Suprapubic skin (tissue), 4 donors: ENCODE measurements at regions not wholly inside any gene's neighbourhood (a gene's known extent, or its start where the extent isn't known, plus 50 kb on each side); places are given as distances from the start of the nearest gene placed in this dataset.

ENCODE experiments used
- DNase-seq, 2 donors: peaks; one replicate each; pipeline ENCODE4 v3.0.0-alpha.2; 2019; ENCODE audit warnings: low spot score in 2 of 2
- H3K27ac ChIP-seq: fragments of 200-600 bp; sonication (generic); one replicate; pipeline ENCODE4 v1.5.1; 2019
- H3K27me3 ChIP-seq: fragments of 200-600 bp; sonication (generic); one replicate; pipeline ENCODE4 v1.5.1; 2019
- H3K36me3 ChIP-seq: fragments of 200-600 bp; sonication (generic); one replicate; pipeline ENCODE4 v1.5.1; 2019
- H3K4me1 ChIP-seq: fragments of 200-600 bp; sonication (generic); one replicate; pipeline ENCODE4 v1.5.1; 2019
- H3K4me3 ChIP-seq: fragments of 200-600 bp; sonication (generic); one replicate; pipeline ENCODE4 v1.5.1; 2019; ENCODE audit warnings: mild to moderate bottlenecking
- H3K9me3 ChIP-seq: fragments of 200-600 bp; sonication (generic); one replicate; pipeline ENCODE4 v1.5.1; 2019
- CTCF ChIP-seq, 2 donors: fragments of 200-600 bp in 1 of 2; fragments of 450-650 bp in 1 of 2; sonication (generic) in 1 of 2; IDR thresholded peaks; one replicate each; pipeline ENCODE4 v1.5.1; 2016 to 2019; ENCODE audit warnings: antibody characterized with exemption in 2 of 2, mild to moderate bottlenecking in 1 of 2, moderate library complexity in 1 of 2
- EP300 ChIP-seq: sonication (generic); formaldehyde crosslinking; IDR thresholded peaks from one replicate; pipeline ENCODE4 v1.6.1; 2017; ENCODE audit warnings: antibody characterized with exemption
- POLR2A ChIP-seq, 2 donors: fragments of 450-650 bp; IDR thresholded peaks; one replicate each; pipeline ENCODE4 v1.6.1; 2017; ENCODE audit warnings: antibody characterized with exemption in 2 of 2, mild to moderate bottlenecking in 2 of 2, moderate library complexity in 2 of 2
- POLR2AphosphoS5 ChIP-seq, 3 donors: sonication (generic); formaldehyde crosslinking; IDR thresholded peaks; one replicate each; pipeline ENCODE4 v1.6.1; 2017; ENCODE audit warnings: antibody characterized with exemption in 3 of 3
- WGBS: methylation state at CpG from one replicate; pipeline ENCODE4 v1.1.5; 2018; 5-methylcytosine and 5-hydroxymethylcytosine counted together

DNA sequence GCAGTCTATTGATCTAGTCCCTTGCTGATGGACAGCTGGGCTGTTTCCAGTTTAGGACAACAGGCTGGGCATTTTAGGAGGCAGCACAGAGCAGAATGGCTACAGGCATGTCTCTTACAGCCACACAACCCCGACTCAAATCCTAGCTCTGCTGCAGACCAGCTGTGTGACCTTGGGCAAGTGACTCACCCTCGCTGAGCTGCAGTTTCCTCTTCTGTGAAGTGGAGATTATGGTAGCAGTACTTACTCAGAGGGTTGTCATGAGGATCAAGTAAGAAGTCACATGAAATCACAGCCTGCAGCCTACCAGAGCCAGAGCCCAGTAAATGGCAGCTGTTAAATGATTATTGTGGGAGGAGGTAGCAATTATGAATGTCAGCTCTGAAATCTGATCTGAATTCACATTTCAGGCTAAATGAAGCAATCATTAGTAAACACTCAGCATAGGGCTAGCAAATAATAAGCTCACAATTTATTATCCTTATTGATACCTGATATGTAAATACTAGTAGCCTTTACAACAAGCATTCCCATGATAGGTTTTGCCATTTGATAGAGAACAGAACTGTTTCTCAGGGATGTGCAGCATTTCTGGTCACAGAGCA lies 58.9 kb downstream of the MYEOV start:
- 11% methylated on average over 2 of the region's 2 CpGs for WGBS
- no peaks in the 10 kb centered on the region for H3K27me3 ChIP-seq
- H3K4me3 ChIP-seq: no peak overlapping the region
- no peaks in the 10 kb centered on the region for H3K9me3 ChIP-seq
- H3K4me1 ChIP-seq: no peaks in the 10 kb centered on the region
- no peak overlapping the region for H3K27ac ChIP-seq
- H3K36me3 ChIP-seq: no peaks in the 10 kb centered on the region
- TF ChIP-seq POLR2AphosphoS5 (IDR thresholded peaks at IDR 0.05): no peak
- TF ChIP-seq EP300: no peak
- TF ChIP-seq POLR2A (IDR thresholded peaks at IDR 0.05): no peak
- TF ChIP-seq CTCF (IDR thresholded peaks at IDR 0.05): no peak
- peak in 1 of 2 donors; percentile 31 for DNase-seq

DNA sequence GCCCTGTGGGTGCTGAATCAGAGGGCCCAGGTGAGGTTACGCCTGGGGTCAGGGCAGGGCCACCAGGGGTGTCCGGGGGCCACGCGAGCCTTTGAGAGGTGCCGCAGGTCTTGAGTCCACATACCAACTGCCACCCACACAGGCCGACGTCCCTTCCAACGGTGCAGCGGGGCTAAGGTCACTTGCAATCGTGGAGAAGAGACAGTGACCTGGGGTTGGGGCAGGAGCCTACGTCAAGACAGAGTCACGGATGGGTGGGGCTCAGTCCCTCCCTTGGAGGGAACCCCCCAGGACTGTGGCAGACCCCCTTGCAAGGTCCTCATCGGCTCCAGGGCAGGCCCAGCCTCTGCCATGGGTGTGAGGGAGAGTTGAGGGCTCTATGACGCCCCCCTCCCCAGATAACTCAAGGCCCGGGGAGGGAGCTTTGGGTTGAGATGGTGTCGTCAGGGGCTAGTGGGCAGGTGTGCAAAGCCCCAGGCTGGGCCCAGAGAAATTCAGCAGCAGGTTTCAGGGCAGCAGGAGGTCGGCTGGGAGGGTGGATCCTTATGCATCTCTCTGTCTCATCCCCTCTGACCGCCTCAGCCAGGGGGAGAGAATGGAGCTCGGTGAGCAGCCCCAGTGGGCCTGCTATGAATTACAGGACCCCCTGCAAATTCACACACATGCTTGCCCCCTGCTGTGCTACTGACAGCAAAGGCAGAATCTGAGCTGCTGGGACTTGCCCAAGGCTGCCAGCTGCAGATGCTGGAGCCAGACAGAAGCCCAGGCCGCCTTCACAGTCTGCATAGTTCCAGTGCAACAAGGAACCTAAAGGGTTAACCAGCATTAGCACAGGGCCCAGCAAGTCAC lies 60.0 kb downstream of the MYEOV start:
- Histone ChIP-seq H3K4me1 (no peaks in the 10 kb centered on the region), H3K4me3 (no peak overlapping the region), H3K27ac (no peak overlapping the region), H3K36me3 (no peaks in the 10 kb centered on the region), H3K9me3 (no peaks in the 10 kb centered on the region), H3K27me3 (no peaks in the 10 kb centered on the region)
- TF ChIP-seq POLR2AphosphoS5 (IDR thresholded peaks at IDR 0.05): no peak
- no peak for TF ChIP-seq POLR2A (IDR thresholded peaks at IDR 0.05)
- no peak for TF ChIP-seq CTCF (IDR thresholded peaks at IDR 0.05)
- no peak for TF ChIP-seq EP300
- WGBS: 92% methylated on average over 14 of the region's 20 CpGs
- DNase-seq: peak in 1 of 2 donors; percentile 77

DNA sequence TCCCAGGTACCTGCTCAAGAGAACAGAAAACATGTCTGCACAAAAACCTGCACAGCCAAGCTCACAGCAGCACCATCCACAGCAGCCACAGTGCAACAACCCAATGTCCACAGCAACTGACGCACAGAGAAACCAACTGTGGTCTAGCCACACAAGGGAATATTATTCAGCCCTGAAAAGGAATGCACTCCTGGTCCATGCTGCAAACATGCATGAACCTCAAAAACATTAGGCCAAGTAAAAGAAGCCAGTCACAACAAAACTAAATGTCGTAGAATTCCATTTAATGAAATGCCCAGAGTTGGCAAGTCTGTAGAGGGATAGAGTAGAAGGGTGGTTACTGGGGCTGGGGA lies 60.6 kb downstream of the MYEOV start:
- H3K27ac ChIP-seq: no peak overlapping the region

DNA sequence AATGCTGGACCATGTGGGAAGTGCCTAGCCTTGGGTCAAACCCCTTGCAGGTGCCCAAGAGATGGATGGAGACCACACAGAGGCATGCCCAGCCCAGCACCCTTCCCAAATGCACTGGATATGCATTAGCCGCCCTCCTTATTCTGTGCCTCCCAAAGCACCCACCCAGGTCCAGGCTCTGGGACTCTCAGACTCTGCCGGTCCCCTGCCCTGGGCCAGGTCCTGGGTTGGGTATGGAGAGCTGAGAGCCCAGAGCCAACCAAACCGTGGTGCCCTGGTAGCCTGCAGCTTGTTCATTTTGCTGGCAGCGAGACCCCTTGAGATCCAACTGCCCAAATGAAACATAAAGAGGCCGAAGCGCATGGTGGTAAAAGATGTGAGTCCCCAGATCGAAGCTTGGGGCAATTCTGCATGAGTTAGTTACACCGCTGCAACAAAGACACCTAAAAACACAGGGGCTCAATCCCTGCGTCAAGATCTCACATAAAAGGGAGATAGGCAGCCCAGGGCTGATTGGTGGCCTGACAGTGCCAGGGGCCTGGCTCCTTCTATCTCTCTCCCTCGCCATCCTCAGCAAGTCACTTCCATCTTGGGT lies 61.5 kb downstream of the MYEOV start:
- no peak overlapping the region for H3K27ac ChIP-seq
- H3K9me3 ChIP-seq: peaks cover 6% of the 10 kb centered on the region
- H3K4me3 ChIP-seq: no peak overlapping the region
- H3K36me3 ChIP-seq: no peaks in the 10 kb centered on the region
- no peak for TF ChIP-seq POLR2A (IDR thresholded peaks at IDR 0.05)
- no peak for TF ChIP-seq EP300
- TF ChIP-seq POLR2AphosphoS5 (IDR thresholded peaks at IDR 0.05): no peak
- TF ChIP-seq CTCF (IDR thresholded peaks at IDR 0.05): no peak
- peak in 1 of 2 donors; percentile 56 for DNase-seq
- WGBS: 98% methylated on average over 7 of the region's 10 CpGs
- no peaks in the 10 kb centered on the region for H3K4me1 ChIP-seq
- H3K27me3 ChIP-seq: no peaks in the 10 kb centered on the region

More for the DNA sequence above, 60.6 kb downstream of the MYEOV start:
- DNase-seq: no peak
- WGBS: 98% methylated on average over 2 of the region's 2 CpGs
- no peaks in the 10 kb centered on the region for H3K36me3 ChIP-seq
- TF ChIP-seq CTCF (IDR thresholded peaks at IDR 0.05) (no peak), POLR2AphosphoS5 (IDR thresholded peaks at IDR 0.05) (no peak), POLR2A (IDR thresholded peaks at IDR 0.05) (no peak), EP300 (no peak)
- no peaks in the 10 kb centered on the region for H3K27me3 ChIP-seq
- H3K9me3 ChIP-seq: peaks cover under 1% of the 10 kb centered on the region
- H3K4me1 ChIP-seq: no peaks in the 10 kb centered on the region
- no peak overlapping the region for H3K4me3 ChIP-seq
